ENCODE measurements at regions not wholly inside any gene's neighbourhood (a gene's known extent, or its start where the extent isn't known, plus 50 kb on each side); places are given as distances from the start of the nearest gene placed in this dataset.

GRCh38 chr12:124726596-124727263 lies 136.9 kb downstream of the SCARB1 start:
- DNase-seq (ENCODE audit: low read depth in 2 of 3, low spot score in 1 of 3): no peak

- no peak for DNase-seq (ENCODE audit: low read depth in 2 of 3, low spot score in 1 of 3)
Observed at GRCh38 chr12:124725597-124726237, 137.9 kb downstream of the SCARB1 start.

- no peak for DNase-seq (ENCODE audit: low read depth in 2 of 3, low spot score in 1 of 3)
Observed at GRCh38 chr12:124725099-124725498, 138.6 kb downstream of the SCARB1 start.

GRCh38 chr12:124722878-124723277 lies 140.8 kb downstream of the SCARB1 start:
- DNase-seq (ENCODE audit: low read depth in 2 of 3, low spot score in 1 of 3): no peak

GRCh38 chr12:124721501-124722162 lies 142.0 kb downstream of the SCARB1 start:
- no peak for DNase-seq (ENCODE audit: low read depth in 2 of 3, low spot score in 1 of 3)

- no peak for DNase-seq (ENCODE audit: low read depth in 2 of 3, low spot score in 1 of 3)
Observed at GRCh38 chr12:124720681-124721500, 142.8 kb downstream of the SCARB1 start.

GRCh38 chr12:124720004-124720680 lies 143.5 kb downstream of the SCARB1 start:
- no peak for DNase-seq (ENCODE audit: low read depth in 2 of 3, low spot score in 1 of 3)

- no peak for DNase-seq (ENCODE audit: low read depth in 2 of 3, low spot score in 1 of 3)
Observed at GRCh38 chr12:124719231-124719630, 144.4 kb downstream of the SCARB1 start.

GRCh38 chr12:124718458-124718857 lies 145.2 kb downstream of the SCARB1 start:
- DNase-seq (ENCODE audit: low read depth in 2 of 3, low spot score in 1 of 3): no peak

GRCh38 chr12:124718036-124718435 lies 145.6 kb downstream of the SCARB1 start:
- DNase-seq (ENCODE audit: low read depth in 2 of 3, low spot score in 1 of 3): no peak

GRCh38 chr12:124717318-124717717 lies 146.3 kb downstream of the SCARB1 start:
- DNase-seq (ENCODE audit: low read depth in 2 of 3, low spot score in 1 of 3): no peak

GRCh38 chr12:124716208-124717130 lies 147.2 kb downstream of the SCARB1 start:
- no peak for DNase-seq (ENCODE audit: low read depth in 2 of 3, low spot score in 1 of 3)

GRCh38 chr12:124715121-124715990 lies 147.9 kb upstream of the NCOR2 start:
- DNase-seq (ENCODE audit: low read depth in 2 of 3, low spot score in 1 of 3): no peak

- DNase-seq (ENCODE audit: low read depth in 2 of 3, low spot score in 1 of 3): peak; percentile 51 to 76 (median 65)
Observed at GRCh38 chr12:124713436-124714082, 146.1 kb upstream of the NCOR2 start.

- DNase-seq (ENCODE audit: low read depth in 2 of 3, low spot score in 1 of 3): no peak
Observed at GRCh38 chr12:124713041-124713435, 145.6 kb upstream of the NCOR2 start.

GRCh38 chr12:124711344-124711743 lies 143.9 kb upstream of the NCOR2 start:
- no peak for DNase-seq (ENCODE audit: low read depth in 2 of 3, low spot score in 1 of 3)

- no peak for DNase-seq (ENCODE audit: low read depth in 2 of 3, low spot score in 1 of 3)
Observed at GRCh38 chr12:124709722-124710687, 142.6 kb upstream of the NCOR2 start.

Measured in stimulated activated CD4-positive, alpha-beta T cell treated with anti-CD3 and anti-CD28 coated beads, Interleukin-12 subunit alpha, Interleukin-12 subunit beta, amount 100 ng/mL, for 48 hours (primary cell).